DMS 273 (cell line): ENCODE measurements at regions not wholly inside any gene's neighbourhood (a gene's known extent, or its start where the extent isn't known, plus 50 kb on each side); places are given as distances from the start of the nearest gene placed in this dataset.
"Not testable (repeated sequence)": the region's sequence is repeated elsewhere in the genome, so short reads cannot be mapped to it uniquely, and the experiment has no call there.

ENCODE experiments used
- DNase-seq: peaks from one replicate; lab custom pipeline; 2025; ENCODE audit not compliant: unreplicated experiment; lab: John Stamatoyannopoulos, UW

- no peak for DNase-seq
These were observed 51.8 kb upstream of the ENPEP start for GRCh38 chr4:110424144-110424543.

GRCh38 chr4:110418641-110419040 is 57.3 kb upstream of the ENPEP start:
- no peak for DNase-seq

GRCh38 chr4:110417136-110417535 is 58.8 kb upstream of the ENPEP start:
- DNase-seq: no peak

- no peak for DNase-seq
These were observed 60.5 kb upstream of the ENPEP start for GRCh38 chr4:110415478-110415877.

- no peak for DNase-seq
These were observed 60.9 kb upstream of the ENPEP start for GRCh38 chr4:110415041-110415440.

GRCh38 chr4:110414561-110414920 is 61.4 kb upstream of the ENPEP start:
- no peak for DNase-seq

- not testable (repeated sequence) for DNase-seq
These were observed 62.0 kb upstream of the ENPEP start for GRCh38 chr4:110413807-110414560.

- no peak for DNase-seq
These were observed 63.4 kb upstream of the ENPEP start for GRCh38 chr4:110412354-110413065.

GRCh38 chr4:110411574-110412011 is 64.4 kb upstream of the ENPEP start:
- DNase-seq: no peak

GRCh38 chr4:110410853-110411573 is 64.9 kb upstream of the ENPEP start:
- DNase-seq: not testable (repeated sequence)

- DNase-seq: no peak
These were observed 75.9 kb upstream of the ENPEP start for GRCh38 chr4:110400086-110400485.

- DNase-seq: not testable (repeated sequence)
These were observed 76.9 kb upstream of the ENPEP start for GRCh38 chr4:110399046-110399445.

- DNase-seq: no peak
These were observed 79.0 kb upstream of the ENPEP start for GRCh38 chr4:110396963-110397362.

GRCh38 chr4:110395421-110395820 is 80.5 kb upstream of the ENPEP start:
- no peak for DNase-seq

- no peak for DNase-seq
These were observed 81.1 kb upstream of the ENPEP start for GRCh38 chr4:110394871-110395270.

GRCh38 chr4:110381784-110382183 is 94.2 kb upstream of the ENPEP start:
- no peak for DNase-seq

- no peak for DNase-seq
These were observed 103.5 kb upstream of the ENPEP start for GRCh38 chr4:110372485-110372884.

GRCh38 chr4:110371016-110371770 is 104.8 kb upstream of the ENPEP start:
- DNase-seq: no peak

GRCh38 chr4:110368409-110368808 is 107.5 kb upstream of the ENPEP start:
- DNase-seq: no peak

- DNase-seq: no peak
These were observed 108.8 kb upstream of the ENPEP start for GRCh38 chr4:110367156-110367555.

GRCh38 chr4:110365761-110366160 is 110.2 kb upstream of the ENPEP start:
- DNase-seq: no peak
